ENCODE measurements at regions not wholly inside any gene's neighbourhood (a gene's known extent, or its start where the extent isn't known, plus 50 kb on each side); places are given as distances from the start of the nearest gene placed in this dataset.

- no peaks in the 10 kb centered on the region for H3K9me3 Mint-ChIP-seq (ENCODE audit: insufficient read depth)
- no peak overlapping the region for H3K27ac Mint-ChIP-seq
- no peaks in the 10 kb centered on the region for H3K36me3 Mint-ChIP-seq (ENCODE audit: low read depth)
- no peaks in the 10 kb centered on the region for H3K27me3 Mint-ChIP-seq (ENCODE audit: low read depth)
- POLR2A ChIA-PET, result no interaction called here
- ATAC-seq, result no peak
- H3K4me1 Mint-ChIP-seq (ENCODE audit: low read depth), result no peaks in the 10 kb centered on the region
- no peak for DNase-seq
- CTCF ChIA-PET, result no interaction called here
- no peak overlapping the region for H3K4me3 Mint-ChIP-seq
These were observed 79.7 kb downstream of the FAT3 start for GRCh38 chr11:92304271-92304670.

- Mint-ChIP-seq H3K4me1 (ENCODE audit: low read depth) (no peaks in the 10 kb centered on the region), H3K27ac (no peak overlapping the region), H3K27me3 (ENCODE audit: low read depth) (no peaks in the 10 kb centered on the region), H3K9me3 (ENCODE audit: insufficient read depth) (no peaks in the 10 kb centered on the region), H3K4me3 (no peak overlapping the region), H3K36me3 (ENCODE audit: low read depth) (no peaks in the 10 kb centered on the region)
- POLR2A ChIA-PET, result no interaction called here
- ATAC-seq (no peak), DNase-seq (no peak)
- CTCF ChIA-PET, result no interaction called here
These were observed 82.4 kb downstream of the FAT3 start for GRCh38 chr11:92306966-92307510.

GRCh38 chr11:92308366-92308765 lies 83.7 kb downstream of the FAT3 start:
- Mint-ChIP-seq H3K9me3 (ENCODE audit: insufficient read depth) (no peaks in the 10 kb centered on the region), H3K27ac (no peak overlapping the region), H3K36me3 (ENCODE audit: low read depth) (no peaks in the 10 kb centered on the region), H3K4me1 (ENCODE audit: low read depth) (no peaks in the 10 kb centered on the region), H3K27me3 (ENCODE audit: low read depth) (no peaks in the 10 kb centered on the region), H3K4me3 (no peak overlapping the region)
- ATAC-seq (no peak), DNase-seq (no peak)
- POLR2A ChIA-PET, result no interaction called here
- CTCF ChIA-PET, result no interaction called here

GRCh38 chr11:92311616-92312449 lies 87.2 kb downstream of the FAT3 start:
- ATAC-seq, result no peak
- no peak for DNase-seq
- Mint-ChIP-seq H3K27me3 (ENCODE audit: low read depth) (no peaks in the 10 kb centered on the region), H3K4me3 (no peak overlapping the region), H3K4me1 (ENCODE audit: low read depth) (no peaks in the 10 kb centered on the region), H3K36me3 (ENCODE audit: low read depth) (no peaks in the 10 kb centered on the region), H3K9me3 (ENCODE audit: insufficient read depth) (no peaks in the 10 kb centered on the region), H3K27ac (no peak overlapping the region)
- ChIA-PET CTCF (no interaction called here), POLR2A (no interaction called here)

- ChIA-PET POLR2A (no interaction called here), CTCF (no interaction called here)
- no peaks in the 10 kb centered on the region for H3K4me1 Mint-ChIP-seq (ENCODE audit: low read depth)
- DNase-seq (no peak), ATAC-seq (no peak)
- H3K36me3 Mint-ChIP-seq (ENCODE audit: low read depth), result no peaks in the 10 kb centered on the region
- H3K27me3 Mint-ChIP-seq (ENCODE audit: low read depth), result no peaks in the 10 kb centered on the region
- no peak overlapping the region for H3K27ac Mint-ChIP-seq
- H3K9me3 Mint-ChIP-seq (ENCODE audit: insufficient read depth), result no peaks in the 10 kb centered on the region
- H3K4me3 Mint-ChIP-seq, result no peak overlapping the region
These were observed 89.2 kb downstream of the FAT3 start for GRCh38 chr11:92313784-92314183.

GRCh38 chr11:92314499-92314898 lies 89.9 kb downstream of the FAT3 start:
- Mint-ChIP-seq H3K36me3 (ENCODE audit: low read depth) (no peaks in the 10 kb centered on the region), H3K4me3 (no peak overlapping the region), H3K27me3 (ENCODE audit: low read depth) (no peaks in the 10 kb centered on the region), H3K27ac (no peak overlapping the region), H3K9me3 (ENCODE audit: insufficient read depth) (no peaks in the 10 kb centered on the region), H3K4me1 (ENCODE audit: low read depth) (no peaks in the 10 kb centered on the region)
- CTCF ChIA-PET, result no interaction called here
- POLR2A ChIA-PET, result no interaction called here
- no peak for ATAC-seq
- no peak for DNase-seq

GRCh38 chr11:92316106-92316809 lies 91.6 kb downstream of the FAT3 start:
- DNase-seq, result no peak
- Mint-ChIP-seq H3K4me3 (no peak overlapping the region), H3K36me3 (ENCODE audit: low read depth) (no peaks in the 10 kb centered on the region), H3K27me3 (ENCODE audit: low read depth) (no peaks in the 10 kb centered on the region), H3K4me1 (ENCODE audit: low read depth) (no peaks in the 10 kb centered on the region), H3K9me3 (ENCODE audit: insufficient read depth) (no peaks in the 10 kb centered on the region), H3K27ac (no peak overlapping the region)
- ATAC-seq, result no peak
- POLR2A ChIA-PET, result no interaction called here
- CTCF ChIA-PET, result no interaction called here

GRCh38 chr11:92317222-92317621 lies 92.6 kb downstream of the FAT3 start:
- Mint-ChIP-seq H3K27ac (no peak overlapping the region), H3K4me1 (ENCODE audit: low read depth) (no peaks in the 10 kb centered on the region), H3K4me3 (no peak overlapping the region), H3K27me3 (ENCODE audit: low read depth) (no peaks in the 10 kb centered on the region), H3K9me3 (ENCODE audit: insufficient read depth) (no peaks in the 10 kb centered on the region), H3K36me3 (ENCODE audit: low read depth) (no peaks in the 10 kb centered on the region)
- ChIA-PET POLR2A (no interaction called here), CTCF (no interaction called here)
- ATAC-seq (no peak), DNase-seq (no peak)

GRCh38 chr11:92317721-92318120 lies 93.1 kb downstream of the FAT3 start:
- Mint-ChIP-seq H3K36me3 (ENCODE audit: low read depth) (no peaks in the 10 kb centered on the region), H3K27me3 (ENCODE audit: low read depth) (no peaks in the 10 kb centered on the region), H3K4me1 (ENCODE audit: low read depth) (no peaks in the 10 kb centered on the region), H3K4me3 (no peak overlapping the region), H3K27ac (no peak overlapping the region), H3K9me3 (ENCODE audit: insufficient read depth) (no peaks in the 10 kb centered on the region)
- ChIA-PET POLR2A (no interaction called here), CTCF (no interaction called here)
- DNase-seq, result no peak
- ATAC-seq, result no peak

- ChIA-PET CTCF (no interaction called here), POLR2A (no interaction called here)
- Mint-ChIP-seq H3K4me1 (ENCODE audit: low read depth) (no peaks in the 10 kb centered on the region), H3K4me3 (no peak overlapping the region), H3K27ac (no peak overlapping the region), H3K36me3 (ENCODE audit: low read depth) (no peaks in the 10 kb centered on the region), H3K9me3 (ENCODE audit: insufficient read depth) (no peaks in the 10 kb centered on the region), H3K27me3 (ENCODE audit: low read depth) (no peaks in the 10 kb centered on the region)
- ATAC-seq, result no peak
- DNase-seq, result no peak
These were observed 97.6 kb downstream of the FAT3 start for GRCh38 chr11:92322225-92322624.

- Mint-ChIP-seq H3K36me3 (ENCODE audit: low read depth) (no peaks in the 10 kb centered on the region), H3K27me3 (ENCODE audit: low read depth) (no peaks in the 10 kb centered on the region), H3K27ac (no peak overlapping the region), H3K4me3 (no peak overlapping the region), H3K4me1 (ENCODE audit: low read depth) (no peaks in the 10 kb centered on the region), H3K9me3 (ENCODE audit: insufficient read depth) (no peaks in the 10 kb centered on the region)
- DNase-seq (no peak), ATAC-seq (no peak)
- POLR2A ChIA-PET, result no interaction called here
- CTCF ChIA-PET, result no interaction called here
These were observed 100.3 kb downstream of the FAT3 start for GRCh38 chr11:92324890-92325289.

GRCh38 chr11:92325416-92325815 lies 100.8 kb downstream of the FAT3 start:
- ATAC-seq (no peak), DNase-seq (no peak)
- no peaks in the 10 kb centered on the region for H3K9me3 Mint-ChIP-seq (ENCODE audit: insufficient read depth)
- no peaks in the 10 kb centered on the region for H3K36me3 Mint-ChIP-seq (ENCODE audit: low read depth)
- H3K4me3 Mint-ChIP-seq, result no peak overlapping the region
- H3K27me3 Mint-ChIP-seq (ENCODE audit: low read depth), result no peaks in the 10 kb centered on the region
- H3K27ac Mint-ChIP-seq, result no peak overlapping the region
- ChIA-PET POLR2A (no interaction called here), CTCF (no interaction called here)
- no peaks in the 10 kb centered on the region for H3K4me1 Mint-ChIP-seq (ENCODE audit: low read depth)

Measured in activated CD8-positive, alpha-beta T cell treated with anti-CD3 and anti-CD28 coated beads, Interleukin-2, amount 10 ng/mL, durations not matched to agents 7 days and 5 days (primary cell).